ENCODE measurements at regions not wholly inside any gene's neighbourhood (a gene's known extent, or its start where the extent isn't known, plus 50 kb on each side); places are given as distances from the start of the nearest gene placed in this dataset.

DNA sequence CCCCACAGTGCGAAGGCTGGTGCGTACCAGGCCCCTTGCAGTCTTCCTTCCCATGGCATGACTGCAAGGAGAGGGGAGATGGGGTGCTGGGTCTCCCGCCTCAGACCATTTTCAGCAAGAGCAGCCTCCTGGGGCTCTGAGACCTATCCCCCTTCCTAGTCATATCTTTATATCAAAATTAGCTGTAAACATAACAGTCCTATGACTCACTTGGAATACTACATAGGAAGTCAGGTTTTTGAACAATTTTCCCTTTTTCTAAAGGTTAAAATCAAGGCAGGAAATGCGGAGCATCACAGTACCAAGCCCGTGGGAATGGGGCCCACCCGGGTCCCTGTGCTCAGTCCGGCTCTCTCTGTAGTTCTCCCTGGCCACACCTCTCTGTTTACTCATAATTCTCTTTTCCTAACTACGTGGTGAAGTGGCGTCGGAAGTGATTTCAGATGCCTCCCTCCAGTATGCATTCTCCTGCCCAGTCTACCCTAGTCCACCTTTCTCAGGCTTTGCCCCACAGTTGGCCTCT, 109.8 kb upstream of the TMEM170B start:
- ChIA-PET POLR2A (ENCODE audit: unreplicated experiment) (interaction anchor here (1.0 kb wide), 1 partner anchor 195 kb away, joined by 4 read pairs; the partner anchor contains the start of gene NEDD9), CTCF (no interaction called here)
- Histone ChIP-seq H3K23ac (ENCODE audit: low read depth, low read length) (peak overlapping the region; percentile 79), H3K4me2 (ENCODE audit: low read depth, low read length) (no peak overlapping the region), H3K4me3 (ENCODE audit: insufficient read depth, low read depth, low read length) (no peak overlapping the region), H2BK15ac (ENCODE audit: low read depth, low read length) (peak overlapping the region; percentile 99; the same call in 2 of the 3 replicates), H3K56ac (ENCODE audit: extremely low read depth, insufficient read depth, low read length) (0 out of 2 replicates have a peak overlapping the region, but pooled peaks have one; percentile 27), H3K9me1 (ENCODE audit: insufficient read depth, low read length) (peaks cover 28% of the 10 kb centered on the region), H3K4ac (ENCODE audit: low read depth, low read length) (peak overlapping the region; percentile 94), H2AK9ac (replicated peaks; ENCODE audit: low read depth, low read length, poor library complexity) (no peak overlapping the region), H3K27ac (ENCODE audit: insufficient read depth, low read length) (peak overlapping the region; percentile 41; the same call in 1 of the 2 replicates), H3K79me1 (ENCODE audit: low read depth in 1 of 2, low read length in 2 of 2) (no peaks in the 10 kb centered on the region), H4K8ac (ENCODE audit: low read depth in 2 of 2, low read length in 2 of 2) (peak overlapping the region; percentile 58 to 85), H3K27me3 (ENCODE audit: control insufficient read depth, insufficient read depth, low read length) (no peaks in the 10 kb centered on the region), H4K20me1 (ENCODE audit: insufficient read depth, low read length) (no peaks in the 10 kb centered on the region), H2BK120ac (ENCODE audit: low read depth, low read length) (peak overlapping the region; percentile 86), H3K9ac (ENCODE audit: low read depth, low read length) (no peak overlapping the region), H4K5ac (ENCODE audit: low read depth, low read length) (peak overlapping the region; percentile 87), H2BK20ac (ENCODE audit: low read depth, low read length) (peak overlapping the region; percentile 89), H3K14ac (replicated peaks; ENCODE audit: low read depth, low read length) (peak overlapping the region; percentile 87), H2AK5ac (ENCODE audit: low read depth, low read length) (peak overlapping the region; percentile 99), H3K4me1 (ENCODE audit: control insufficient read depth, insufficient read depth, low read length) (peaks cover 42% of the 10 kb centered on the region), H3K18ac (ENCODE audit: low read depth, low read length) (peak overlapping the region; percentile 87), H2AFZ (replicated peaks; ENCODE audit: low read length, poor library complexity) (peak overlapping the region; percentile 79), H4K91ac (ENCODE audit: insufficient read depth, low read depth, low read length) (peak overlapping the region; percentile 83), H2BK5ac (ENCODE audit: low read depth, low read length, poor library complexity, severe bottlenecking) (peak overlapping the region; percentile 86), H3K9me3 (ENCODE audit: control insufficient read depth, insufficient read depth, low read length) (no peaks in the 10 kb centered on the region), H3K36me3 (ENCODE audit: control insufficient read depth, insufficient read depth, low read length) (no peaks in the 10 kb centered on the region)
- DNase-seq (peak; percentile 33), ATAC-seq (ENCODE audit: low read depth) (no peak)
- dilution Hi-C loops (cut with HindIII; ENCODE audit: low sequenced_read_pairs, unreplicated experiment) (no loop called here), in situ Hi-C loops (cut with MboI; ENCODE audit: low sequenced_read_pairs) (no loop called here), intact Hi-C loops (cut with micrococcal nuclease) (loop anchor here (2.0 to 5.0 kb wide), 2 partner anchors 110 to 195 kb away; partner anchors contain the start of gene NEDD9)
- 70% methylated on average over 4 of the region's 10 CpGs; no CpG with 5 or more reads in 1 of the 2 experiments for WGBS, 2 experiments (ENCODE audit: extremely low coverage in 2 of 2, insufficient read length in 1 of 2)
- TF ChIP-seq RCOR1 (IDR thresholded peaks at IDR 0.05; ENCODE audit: insufficient replicate concordance, low read length) (no peak), NFE2L2 (IDR thresholded peaks at IDR 0.05; ENCODE audit: low read depth, low read length) (no peak), CHD1 (IDR thresholded peaks at IDR 0.05; ENCODE audit: low read depth, low read length) (no peak), MAZ (IDR thresholded peaks at IDR 0.05; ENCODE audit: borderline replicate concordance, low read depth, low read length) (no peak), FOS (IDR thresholded peaks at IDR 0.05; ENCODE audit: low read depth, low read length) (no peak), MXI1 (IDR thresholded peaks at IDR 0.05; ENCODE audit: borderline replicate concordance, low read depth, low read length) (no peak)
- TF ChIP-seq, protein P1, sequence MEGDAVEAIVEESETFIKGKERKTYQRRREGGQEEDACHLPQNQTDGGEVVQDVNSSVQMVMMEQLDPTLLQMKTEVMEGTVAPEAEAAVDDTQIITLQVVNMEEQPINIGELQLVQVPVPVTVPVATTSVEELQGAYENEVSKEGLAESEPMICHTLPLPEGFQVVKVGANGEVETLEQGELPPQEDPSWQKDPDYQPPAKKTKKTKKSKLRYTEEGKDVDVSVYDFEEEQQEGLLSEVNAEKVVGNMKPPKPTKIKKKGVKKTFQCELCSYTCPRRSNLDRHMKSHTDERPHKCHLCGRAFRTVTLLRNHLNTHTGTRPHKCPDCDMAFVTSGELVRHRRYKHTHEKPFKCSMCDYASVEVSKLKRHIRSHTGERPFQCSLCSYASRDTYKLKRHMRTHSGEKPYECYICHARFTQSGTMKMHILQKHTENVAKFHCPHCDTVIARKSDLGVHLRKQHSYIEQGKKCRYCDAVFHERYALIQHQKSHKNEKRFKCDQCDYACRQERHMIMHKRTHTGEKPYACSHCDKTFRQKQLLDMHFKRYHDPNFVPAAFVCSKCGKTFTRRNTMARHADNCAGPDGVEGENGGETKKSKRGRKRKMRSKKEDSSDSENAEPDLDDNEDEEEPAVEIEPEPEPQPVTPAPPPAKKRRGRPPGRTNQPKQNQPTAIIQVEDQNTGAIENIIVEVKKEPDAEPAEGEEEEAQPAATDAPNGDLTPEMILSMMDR (conservative IDR thresholded peaks at IDR 0.05; ENCODE audit: low read depth, low read length) = no peak
- no TSS peak for BruUV-seq (replicated peaks)
